HK-2 (cell line): ENCODE measurements at regions not wholly inside any gene's neighbourhood (a gene's known extent, or its start where the extent isn't known, plus 50 kb on each side); places are given as distances from the start of the nearest gene placed in this dataset.

Experiments
- DNase-seq: peaks from one replicate; pipeline ENCODE4 v3.0.0-alpha.2; 2018; ENCODE audit not compliant: unreplicated experiment

- no peak for DNase-seq
Observed at GRCh38 chr3:162810776-162811175, 1314.2 kb downstream of the OTOL1 start.

GRCh38 chr3:162842549-162843216 lies 1346.1 kb downstream of the OTOL1 start:
- DNase-seq, result no peak

DNA sequence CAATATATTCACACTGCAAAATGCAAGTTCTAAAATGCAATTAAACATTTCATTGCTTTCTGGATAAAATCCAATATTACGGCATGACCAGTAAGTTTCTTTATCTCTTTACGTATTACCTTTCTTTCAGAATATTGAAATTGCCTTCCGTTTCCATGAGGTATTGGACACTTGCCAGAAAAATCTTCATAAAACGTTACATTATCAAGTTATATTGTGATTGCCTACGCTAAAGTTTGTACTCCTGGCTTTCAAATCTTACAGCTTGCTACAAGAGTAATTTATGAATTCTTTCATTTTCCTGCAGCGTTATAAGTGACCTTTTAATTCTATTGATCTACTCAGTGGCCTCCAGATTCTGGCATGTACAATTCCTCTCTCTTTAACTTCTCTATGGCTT lies 1349.3 kb downstream of the OTOL1 start:
- DNase-seq, result no peak

- DNase-seq, result no peak
Observed at GRCh38 chr3:162847511-162847910, 1350.9 kb downstream of the OTOL1 start.

- DNase-seq, result no peak
Observed at GRCh38 chr3:162863579-162863978, 1367.0 kb downstream of the OTOL1 start.

- DNase-seq, result no peak
Observed at GRCh38 chr3:162865466-162865865, 1368.9 kb downstream of the OTOL1 start.

DNA sequence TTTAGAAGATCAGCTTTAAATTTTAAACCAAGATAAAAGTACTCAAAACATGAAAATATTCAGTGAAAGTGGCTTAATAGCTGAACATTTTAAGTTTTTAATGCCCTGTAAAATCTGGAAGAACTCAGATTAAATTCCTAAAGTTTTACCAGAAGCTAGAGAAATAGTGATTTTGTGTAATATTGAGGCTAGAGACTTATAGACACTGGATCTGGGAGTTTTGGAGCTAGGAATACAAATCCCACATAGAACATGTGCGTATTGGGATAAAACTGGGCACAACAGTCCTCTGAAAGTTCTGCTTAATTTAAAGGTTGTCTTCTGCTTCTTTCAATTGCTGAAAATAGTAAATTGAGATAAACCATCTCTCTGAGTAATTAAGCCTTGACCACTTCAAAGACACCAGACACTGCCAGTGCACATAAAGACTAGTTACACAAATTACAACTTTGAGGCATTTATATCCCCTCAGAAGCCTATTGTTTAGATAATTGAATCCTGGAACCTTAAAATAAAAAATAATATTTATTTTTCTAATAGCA lies 1382.5 kb downstream of the OTOL1 start:
- DNase-seq, result no peak

GRCh38 chr3:162884373-162884772 lies 1387.8 kb downstream of the OTOL1 start:
- DNase-seq, result no peak

DNA sequence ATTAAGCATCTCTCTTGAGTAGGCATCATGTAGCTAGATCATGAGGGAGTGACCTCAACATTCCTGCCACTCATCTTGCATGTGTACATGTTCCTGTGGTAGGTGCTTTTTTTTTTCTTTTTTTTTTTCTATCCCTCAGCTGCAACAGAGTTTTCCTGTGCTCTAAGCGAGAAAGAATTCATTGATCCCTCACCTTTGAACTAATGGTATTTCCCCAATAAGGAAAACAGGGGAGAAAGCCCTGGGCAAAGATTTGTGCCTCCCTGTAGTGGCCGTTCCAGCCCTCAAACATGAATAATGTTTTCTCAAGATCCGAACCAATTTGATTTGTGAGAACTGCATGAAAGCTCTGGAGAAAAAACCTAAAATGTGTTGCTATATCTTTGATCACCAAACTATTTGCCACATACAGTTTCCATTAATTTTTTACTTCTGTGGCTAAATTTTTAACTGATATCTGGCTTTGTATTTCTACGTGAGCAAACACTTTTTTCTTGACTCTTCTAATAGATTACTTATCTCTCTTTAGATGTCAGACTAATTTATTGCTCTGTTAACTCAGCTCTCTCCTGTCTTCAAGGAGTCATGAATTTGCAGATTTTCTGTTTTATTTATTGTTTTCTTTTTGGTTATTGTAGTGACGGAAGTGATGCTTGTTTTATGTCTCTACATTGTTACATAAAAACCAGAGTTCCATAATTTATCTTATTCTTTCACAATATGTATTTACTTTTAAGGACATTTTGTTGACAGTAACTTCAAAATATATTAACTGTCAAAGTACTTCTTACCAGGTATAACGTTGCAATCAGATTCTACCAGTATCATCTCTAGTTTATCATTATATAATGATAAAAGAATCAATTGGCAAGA lies 1396.5 kb downstream of the OTOL1 start:
- peak; percentile 49 for DNase-seq

DNA sequence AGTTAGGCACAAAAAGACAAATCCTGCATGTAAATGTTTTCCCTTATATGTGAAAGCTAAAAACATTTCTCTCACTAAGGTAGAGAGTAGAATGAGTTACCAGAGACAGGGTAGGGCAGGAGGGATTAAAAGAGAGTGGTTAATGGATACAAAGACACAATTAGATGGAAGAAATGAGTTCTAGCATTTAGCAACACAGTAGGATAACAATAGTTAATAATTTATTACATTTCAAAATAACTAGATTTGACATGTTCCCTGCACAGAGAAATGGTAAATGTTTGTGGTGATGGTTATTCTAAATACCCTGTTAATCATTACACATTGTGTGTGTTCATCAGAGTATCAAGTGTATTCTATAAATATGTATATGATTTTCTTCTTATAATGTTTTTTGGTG lies 1400.7 kb downstream of the OTOL1 start:
- DNase-seq, result no peak

DNA sequence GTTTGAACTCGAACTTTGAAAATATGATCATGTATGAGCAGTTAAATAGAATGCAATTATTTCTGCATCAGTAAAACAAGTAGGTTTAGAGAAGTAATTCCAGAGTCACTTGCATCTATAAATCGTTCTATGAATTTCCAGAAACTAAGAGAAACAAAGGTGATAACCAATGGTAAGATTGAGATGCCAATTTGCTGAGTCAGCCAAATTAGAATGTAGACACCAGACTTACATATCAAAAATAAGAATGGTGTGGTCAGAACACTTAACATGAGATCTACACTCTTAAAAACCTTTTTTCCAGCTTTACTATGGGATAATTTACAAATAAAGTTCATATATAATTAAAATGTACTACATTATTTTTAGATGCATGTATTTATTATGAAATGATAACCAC lies 1435.9 kb downstream of the OTOL1 start:
- DNase-seq, result no peak

DNA sequence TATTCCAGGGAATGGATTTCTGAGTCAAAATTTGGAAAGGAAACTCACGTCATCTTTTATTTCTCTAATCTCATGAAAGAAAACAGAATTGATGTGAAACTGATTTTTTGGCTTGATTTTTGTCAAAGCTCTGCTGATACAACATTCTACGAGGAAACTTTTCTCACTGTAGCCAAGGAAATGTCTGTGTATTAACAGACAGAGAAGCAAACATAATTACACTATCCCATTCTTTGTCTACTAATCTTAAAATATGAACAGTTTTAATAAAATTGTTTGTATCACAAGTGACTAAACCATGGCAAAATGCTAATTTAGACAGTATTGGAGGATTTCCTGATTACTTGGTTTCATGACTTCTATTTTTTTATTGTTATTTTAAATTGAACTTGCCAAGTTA lies 1437.0 kb downstream of the OTOL1 start:
- DNase-seq, result no peak

DNA sequence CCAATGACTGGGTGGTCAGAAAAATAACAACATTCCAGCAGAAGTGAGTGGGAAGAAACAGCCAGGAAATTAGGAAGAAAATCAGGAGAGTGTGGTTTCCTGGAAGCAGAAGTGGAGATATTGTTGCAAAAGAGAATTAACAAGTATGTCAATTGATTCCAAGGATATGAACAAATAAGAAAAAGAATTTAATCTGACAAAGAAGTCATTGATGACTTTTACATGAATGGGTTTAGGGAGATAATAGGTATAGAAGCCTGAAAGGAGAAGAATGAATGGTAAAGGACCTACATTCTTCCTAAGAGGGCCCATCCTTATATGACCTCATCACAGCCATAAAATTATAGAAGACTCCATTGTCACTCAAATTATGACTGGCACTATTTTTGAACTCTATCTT lies 1440.1 kb downstream of the OTOL1 start:
- no peak for DNase-seq

DNA sequence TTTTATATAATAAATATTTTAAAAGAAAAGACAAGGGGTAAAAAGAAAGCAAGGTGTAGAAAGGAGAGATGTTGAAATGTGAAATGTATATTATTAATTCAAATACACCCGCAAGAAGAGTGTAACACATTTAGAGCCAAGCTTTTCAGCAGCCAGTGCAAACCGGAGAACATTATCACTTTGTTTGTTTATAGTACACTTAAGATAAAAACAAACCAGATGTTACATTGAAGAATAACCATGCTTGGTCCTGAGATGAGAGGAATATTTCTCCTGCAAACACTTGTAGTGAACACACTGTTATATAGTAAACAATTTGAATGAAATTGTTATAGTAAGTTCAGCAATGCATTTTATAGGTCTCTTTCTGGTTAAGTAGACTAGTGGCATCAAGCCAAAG lies 1441.5 kb downstream of the OTOL1 start:
- no peak for DNase-seq

DNA sequence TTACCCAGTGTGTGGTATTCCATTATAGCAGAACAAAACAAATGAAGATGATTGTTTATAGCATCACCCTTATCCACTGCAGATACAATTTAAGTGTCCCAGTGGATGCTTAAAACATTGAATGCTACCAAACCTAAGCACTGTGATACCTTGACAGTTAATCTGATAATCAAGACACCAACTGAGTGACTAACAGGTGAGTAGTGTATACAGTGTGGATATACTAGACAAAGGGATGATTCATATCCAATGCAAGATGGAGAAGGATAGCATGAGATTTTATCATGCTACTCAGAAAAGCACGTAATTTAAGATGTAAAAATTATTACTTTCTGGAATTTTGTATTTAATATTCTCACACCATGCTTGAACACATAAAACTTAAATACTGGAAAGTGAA lies 1449.0 kb downstream of the OTOL1 start:
- no peak for DNase-seq

- no peak for DNase-seq
Observed at GRCh38 chr3:162956711-162957110, 1460.1 kb downstream of the OTOL1 start.

GRCh38 chr3:162960269-162960668 lies 1463.7 kb downstream of the OTOL1 start:
- DNase-seq, result no peak

GRCh38 chr3:162970292-162970691 lies 1473.7 kb downstream of the OTOL1 start:
- DNase-seq, result no peak

DNA sequence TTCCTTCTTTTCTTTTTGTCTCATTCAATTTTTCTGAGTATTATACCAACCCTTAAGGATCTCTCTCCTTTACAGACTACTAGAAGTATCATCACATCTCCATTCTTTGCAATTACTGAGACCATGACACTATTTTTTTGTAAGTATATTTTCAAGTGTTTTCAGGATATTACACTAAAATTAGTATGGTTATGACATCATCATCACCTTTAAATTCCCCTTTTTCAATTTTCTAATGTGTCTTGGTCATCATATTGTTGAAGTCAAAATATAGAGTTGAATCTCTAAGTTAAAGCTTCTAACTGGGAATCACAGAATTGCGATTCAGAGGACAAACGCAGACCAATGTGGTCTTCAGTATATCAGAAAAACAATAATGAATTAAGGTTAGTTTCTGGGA lies 1475.1 kb downstream of the OTOL1 start:
- DNase-seq, result no peak

- DNase-seq, result no peak
Observed at GRCh38 chr3:162973428-162973917, 1476.9 kb downstream of the OTOL1 start.

GRCh38 chr3:162978136-162978535 lies 1481.5 kb downstream of the OTOL1 start:
- no peak for DNase-seq

- no peak for DNase-seq
Observed at GRCh38 chr3:162984746-162985145, 1488.1 kb downstream of the OTOL1 start.
